GM18909 (cell line): ENCODE measurements at regions not wholly inside any gene's neighbourhood (a gene's known extent, or its start where the extent isn't known, plus 50 kb on each side); places are given as distances from the start of the nearest gene placed in this dataset.

Experiments
- ATAC-seq: cut with Tn5 transposase; IDR thresholded peaks from one replicate; pipeline ENCODE4 v1.9.1; 2021; ENCODE audit warnings: mild to moderate bottlenecking; ENCODE audit not compliant: unreplicated experiment, poor library complexity

- no peak for ATAC-seq
These were observed 461.3 kb downstream of the BCAT1 start for GRCh38 chr12:24487606-24488005.

DNA sequence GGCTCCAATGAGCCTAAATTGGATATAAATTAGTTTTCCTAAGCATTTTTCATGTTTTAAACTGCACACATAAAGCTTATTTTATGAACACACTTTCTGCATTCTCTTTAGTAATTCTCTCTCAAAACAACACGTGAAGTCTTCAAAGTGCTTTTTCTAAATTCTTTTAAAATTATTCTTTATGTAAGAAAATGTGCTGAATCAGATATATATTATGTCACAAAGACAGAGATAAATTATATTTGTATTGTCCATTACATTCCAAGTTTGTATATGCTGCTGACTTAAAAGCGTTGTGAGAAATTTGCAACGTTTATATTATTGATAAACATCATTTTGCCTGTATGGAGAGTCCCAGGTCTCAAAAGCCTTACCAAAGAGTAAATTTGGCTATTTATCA is 465.2 kb downstream of the BCAT1 start:
- ATAC-seq = no peak

GRCh38 chr12:24482882-24483604 is 465.9 kb downstream of the BCAT1 start:
- ATAC-seq = no peak

DNA sequence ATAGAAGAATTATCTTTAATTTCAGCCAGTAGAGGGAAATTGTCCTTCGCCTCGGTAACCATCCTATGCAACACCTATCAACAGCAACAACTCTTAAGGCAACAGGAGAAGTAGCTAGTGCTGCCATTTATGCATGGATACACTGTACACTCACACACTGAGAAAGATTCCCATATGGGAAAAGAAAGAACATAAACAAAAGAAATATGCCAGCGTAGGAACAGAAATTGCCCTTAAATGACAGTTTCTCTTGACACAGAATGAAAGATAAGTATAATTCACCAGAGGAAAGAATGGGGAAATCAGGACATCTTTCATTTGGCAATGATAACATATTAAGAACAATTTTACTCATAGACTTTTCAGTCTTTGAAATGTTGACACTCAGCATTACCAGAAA is 466.9 kb downstream of the BCAT1 start:
- no peak for ATAC-seq

GRCh38 chr12:24480766-24481449 is 468.0 kb downstream of the BCAT1 start:
- no peak for ATAC-seq

DNA sequence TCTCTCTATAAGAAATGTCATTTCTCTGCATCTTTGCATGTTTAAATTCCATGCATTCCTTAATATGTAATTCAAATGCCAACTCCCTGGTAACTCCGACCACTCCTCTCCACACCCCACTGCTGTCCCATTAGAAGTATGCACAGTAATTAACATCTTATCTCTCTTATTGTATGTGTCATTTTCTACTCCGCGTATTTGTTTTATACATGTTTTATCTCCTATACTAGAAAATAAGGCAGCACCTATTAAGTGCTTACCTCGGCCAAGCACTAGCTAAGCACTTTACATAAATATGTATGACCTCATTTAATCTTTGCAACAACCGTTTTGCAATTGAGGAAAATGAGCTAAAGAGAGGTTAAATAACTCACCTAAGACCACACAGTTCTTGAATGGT is 469.8 kb downstream of the BCAT1 start:
- ATAC-seq = no peak

GRCh38 chr12:24478254-24478653 is 470.6 kb downstream of the BCAT1 start:
- ATAC-seq = no peak

DNA sequence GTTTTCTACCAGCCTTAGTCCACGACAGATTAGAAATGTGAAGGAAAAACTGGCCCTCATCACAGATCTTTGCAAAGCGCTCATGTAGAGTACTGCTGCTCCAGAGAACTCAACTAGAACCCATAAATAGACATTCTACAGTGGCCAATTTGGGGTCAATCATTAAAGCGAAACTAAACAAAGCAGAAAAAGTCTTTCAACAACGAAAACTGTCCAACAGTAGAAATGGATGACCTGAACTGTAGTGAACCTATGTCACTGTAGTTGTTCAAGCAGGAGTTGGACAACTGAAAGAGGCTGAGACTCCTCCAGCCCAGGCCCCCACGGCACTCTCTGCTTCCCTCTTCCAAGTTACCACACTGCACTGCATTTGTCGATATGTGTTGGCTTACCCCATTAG is 472.6 kb downstream of the BCAT1 start:
- ATAC-seq = no peak

DNA sequence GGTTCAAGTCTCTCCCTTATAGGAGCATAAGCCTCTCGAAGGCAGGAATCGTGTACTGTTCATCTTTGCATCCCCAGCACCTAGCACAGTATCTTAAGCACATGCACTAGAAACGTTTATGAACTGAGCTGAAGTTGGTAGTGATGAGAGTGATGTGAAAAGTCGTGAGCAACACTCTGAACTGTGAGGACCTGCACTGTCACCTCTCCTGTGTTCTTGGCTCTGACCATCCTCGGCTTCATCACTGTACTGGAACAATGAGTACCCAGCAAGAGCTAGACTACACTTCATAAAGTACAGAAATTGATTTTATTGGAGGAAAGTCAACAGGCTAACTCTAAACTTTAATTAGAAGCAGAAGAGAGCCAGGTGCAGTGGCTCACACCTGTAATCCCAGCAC is 473.6 kb downstream of the BCAT1 start:
- ATAC-seq = no peak

GRCh38 chr12:24473097-24473496 is 475.8 kb downstream of the BCAT1 start:
- ATAC-seq = no peak

- no peak for ATAC-seq
These were observed 478.9 kb downstream of the BCAT1 start for GRCh38 chr12:24470050-24470449.

GRCh38 chr12:24469089-24469488 is 479.8 kb downstream of the BCAT1 start:
- no peak for ATAC-seq

DNA sequence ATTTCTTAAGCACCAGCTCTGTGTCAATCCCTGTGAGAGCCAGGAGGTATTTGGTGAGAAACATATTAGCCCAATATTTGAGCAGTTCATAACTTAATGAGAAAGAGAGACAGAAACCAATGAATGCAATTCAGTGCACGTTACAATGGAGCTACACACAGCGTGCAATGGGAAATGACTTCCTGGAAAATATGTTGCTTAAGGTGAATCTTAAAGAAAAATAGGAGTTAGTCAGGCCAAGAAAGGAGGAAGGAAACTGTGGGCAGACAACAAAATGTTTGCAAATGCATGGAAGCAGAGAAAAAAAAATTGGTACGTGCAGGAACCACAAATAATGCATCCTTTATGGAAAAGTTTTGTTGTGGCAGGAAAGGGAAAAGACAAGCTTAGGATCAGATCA is 481.7 kb downstream of the BCAT1 start:
- ATAC-seq = no peak

DNA sequence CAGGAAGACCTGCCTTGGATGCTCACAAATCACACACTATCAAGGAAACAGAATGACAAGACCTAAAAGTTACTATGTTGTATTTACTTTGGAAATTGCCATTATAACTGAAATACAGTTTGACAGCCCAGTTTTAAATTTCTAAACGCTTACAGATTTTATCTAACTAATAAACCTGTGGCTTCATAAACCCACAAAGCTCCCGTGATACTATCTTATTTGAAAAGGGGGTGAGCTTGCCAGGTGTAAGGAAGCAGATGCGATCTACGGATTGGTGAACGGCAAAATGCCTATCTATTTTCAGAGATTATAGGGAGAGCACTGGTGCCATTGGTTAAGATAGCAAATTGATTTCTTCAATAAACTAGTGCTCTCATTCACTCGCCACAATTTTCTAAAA is 485.5 kb downstream of the BCAT1 start:
- no peak for ATAC-seq

DNA sequence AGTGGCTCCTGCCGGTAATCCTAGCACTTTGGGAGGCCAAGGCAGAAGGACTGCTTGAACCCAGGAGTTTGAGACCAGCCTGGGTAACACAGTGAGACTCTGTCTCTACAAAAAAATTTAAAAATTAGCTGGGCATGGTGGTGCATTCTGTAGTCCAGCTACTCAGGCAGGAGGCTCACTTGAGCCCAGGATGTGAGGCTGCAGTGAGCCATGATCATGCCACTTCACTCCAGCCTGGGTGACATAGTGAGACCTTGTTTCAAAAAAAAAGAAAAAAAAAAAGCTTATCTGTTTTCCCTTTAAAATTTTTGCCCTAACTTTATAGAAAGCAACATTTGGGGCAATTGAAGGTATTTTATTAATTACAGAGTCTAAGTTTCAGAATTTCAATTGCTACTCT is 486.0 kb downstream of the BCAT1 start:
- no peak for ATAC-seq

- ATAC-seq = no peak
These were observed 488.4 kb downstream of the BCAT1 start for GRCh38 chr12:24460506-24460905.

GRCh38 chr12:24460099-24460498 is 488.8 kb downstream of the BCAT1 start:
- ATAC-seq = no peak

DNA sequence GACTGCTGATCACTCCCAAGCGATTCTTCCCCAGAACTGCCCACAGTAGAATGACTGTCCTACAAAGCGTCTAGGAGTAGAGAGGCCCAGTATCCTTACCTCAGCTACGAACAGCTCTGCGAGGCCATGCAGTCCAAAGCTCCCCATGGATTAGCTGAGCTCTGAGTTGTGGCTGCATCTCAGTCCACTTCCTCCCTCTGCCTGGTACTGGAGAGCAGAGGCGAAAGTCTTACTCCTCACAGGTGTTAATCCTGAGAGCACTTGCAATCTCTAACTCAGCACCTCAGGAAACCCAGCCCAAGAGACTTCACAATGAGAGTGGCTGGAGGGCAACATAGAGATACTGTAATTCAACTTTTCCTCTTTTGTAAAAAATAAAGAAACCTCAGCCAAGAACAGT is 493.1 kb downstream of the BCAT1 start:
- ATAC-seq = no peak

DNA sequence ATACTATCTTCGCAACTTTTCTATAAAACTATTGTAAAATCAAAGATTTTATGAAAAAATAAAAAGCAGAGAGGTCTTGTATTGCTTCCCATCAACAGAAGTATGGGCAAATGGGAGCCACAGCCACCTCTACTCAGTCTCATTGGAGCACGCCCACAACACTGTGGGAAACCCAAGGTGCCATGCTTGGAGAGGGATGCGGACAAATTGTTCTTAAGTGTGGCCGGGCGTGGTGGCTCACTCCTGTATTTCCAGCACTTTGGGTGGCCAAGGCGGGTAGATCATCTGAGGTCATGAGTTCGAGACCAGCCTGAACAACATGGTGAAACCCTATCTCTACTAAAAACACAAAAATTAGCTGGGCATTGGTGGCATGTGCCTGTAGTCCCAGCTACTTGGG is 498.2 kb upstream of the SOX5 start:
- no peak for ATAC-seq

DNA sequence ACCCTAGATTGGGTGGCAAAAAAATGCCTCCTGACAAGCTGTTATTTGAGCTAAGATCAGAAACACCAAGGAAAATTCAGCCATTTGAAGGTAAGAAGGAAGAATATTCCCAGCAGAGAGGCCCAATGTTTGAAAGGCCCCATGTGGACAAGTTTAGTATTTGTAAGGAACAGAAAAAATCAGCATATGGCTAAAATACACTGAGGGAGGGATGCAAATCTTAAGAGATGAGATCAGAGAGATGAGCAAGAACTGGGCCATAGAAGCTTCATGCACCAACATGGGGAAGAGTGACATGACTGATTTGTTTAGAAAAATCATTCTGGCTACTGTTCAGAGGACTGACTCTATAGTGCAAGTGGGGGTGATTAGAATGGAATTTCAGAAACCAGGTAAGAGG is 496.8 kb upstream of the SOX5 start:
- ATAC-seq = no peak

GRCh38 chr12:24444634-24445033 is 495.2 kb upstream of the SOX5 start:
- ATAC-seq = no peak

DNA sequence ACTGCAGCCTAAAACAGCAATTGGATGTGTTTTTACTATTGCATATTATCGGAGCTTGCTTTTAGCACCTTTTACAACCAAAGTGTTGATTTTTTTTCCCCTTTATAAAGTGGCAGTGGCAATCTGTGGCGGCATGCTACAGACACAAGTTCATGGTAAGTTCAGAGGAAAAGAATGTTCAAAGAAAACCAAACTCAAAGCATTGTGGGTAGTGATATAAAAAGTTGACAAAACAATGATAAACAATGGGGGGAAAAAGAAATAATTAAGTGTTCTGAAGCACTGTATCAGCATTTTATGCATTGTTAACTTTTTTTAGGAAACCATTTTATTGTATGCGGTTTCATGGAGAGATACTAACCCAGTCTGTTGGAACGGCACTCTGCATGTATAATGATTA is 492.0 kb upstream of the SOX5 start:
- ATAC-seq = no peak
